Left ventricle myocardium superior (tissue), 1 donor: ENCODE measurements at regions not wholly inside any gene's neighbourhood (a gene's known extent, or its start where the extent isn't known, plus 50 kb on each side); places are given as distances from the start of the nearest gene placed in this dataset.

Experiments
- ATAC-seq: fragments of 200-7000 bp; cut with Tn5 transposase; one replicate; pipeline ENCODE4 v1.9.1; 2020; ENCODE audit warnings: mild to moderate bottlenecking, moderate library complexity
- DNase-seq: peaks from one replicate; pipeline ENCODE4 v3.0.0-alpha.2; 2020
- intact Hi-C: fragments of 100-400 bp; cut with micrococcal nuclease; formaldehyde crosslinking; loops from one replicate; pipeline ENCODE4 v1.11.0; 2022
- donor health status: DM: no; HTN: yes; CAD: no; lungs with severe emphysema.

DNA sequence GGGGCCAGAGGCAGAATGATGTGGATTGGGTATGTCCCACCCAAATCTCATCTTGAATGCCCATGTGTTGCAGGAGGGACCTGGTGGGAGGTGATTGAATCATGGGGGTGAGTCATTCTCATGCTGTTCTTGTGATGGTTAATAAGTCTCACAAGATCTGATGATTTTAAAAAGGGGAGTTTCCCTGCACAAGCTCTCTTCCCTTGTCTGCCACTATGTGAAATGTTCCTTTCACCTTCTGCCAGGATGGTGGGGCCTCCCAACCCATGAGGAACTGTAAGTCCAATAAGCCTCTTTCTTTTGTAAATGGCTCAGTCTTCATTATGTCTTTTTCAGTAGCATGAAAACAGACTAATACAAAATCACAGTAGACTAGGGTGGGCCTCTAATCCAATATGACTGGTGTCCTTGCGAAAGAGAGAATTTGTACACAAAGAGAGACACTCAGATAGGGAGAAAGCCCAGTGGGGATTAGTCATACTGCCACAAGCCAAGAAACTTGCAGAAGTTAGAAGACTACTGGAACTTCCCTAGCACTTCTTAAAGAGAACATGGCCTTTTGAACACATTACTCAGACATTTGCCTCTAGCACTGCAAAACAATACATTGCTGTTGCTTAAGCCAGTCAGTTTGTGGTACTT lies 68.4 kb downstream of the ANXA1 start:
- intact Hi-C loops: no loop called here
- DNase-seq (no peak), ATAC-seq (peak; percentile 75)

DNA sequence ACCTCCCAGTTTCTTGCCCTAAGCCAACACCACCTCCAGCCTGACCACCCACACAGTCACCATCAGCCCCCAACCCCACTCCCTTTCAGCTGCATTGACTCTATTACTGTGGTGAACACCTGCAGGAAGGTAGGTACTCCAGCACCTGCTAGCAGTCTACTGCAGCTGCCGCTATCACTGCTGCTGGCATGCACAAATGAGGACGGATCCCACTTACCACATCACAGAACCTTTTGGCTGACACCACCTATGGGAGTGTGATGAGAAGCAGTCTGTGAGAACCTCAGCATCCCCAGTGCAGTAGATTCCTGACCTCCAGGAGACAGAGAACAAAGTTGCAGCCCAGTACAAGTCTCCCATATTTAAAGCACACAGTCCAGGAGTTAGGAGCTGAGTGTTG lies 71.9 kb downstream of the ANXA1 start:
- ATAC-seq: no peak

GRCh38 chr9:73229543-73229942 lies 77.9 kb downstream of the ANXA1 start:
- intact Hi-C loops: no loop called here
- ATAC-seq: no peak
- DNase-seq: no peak

More for the DNA sequence above, 71.9 kb downstream of the ANXA1 start:
- intact Hi-C loops: no loop called here
- no peak for DNase-seq

DNA sequence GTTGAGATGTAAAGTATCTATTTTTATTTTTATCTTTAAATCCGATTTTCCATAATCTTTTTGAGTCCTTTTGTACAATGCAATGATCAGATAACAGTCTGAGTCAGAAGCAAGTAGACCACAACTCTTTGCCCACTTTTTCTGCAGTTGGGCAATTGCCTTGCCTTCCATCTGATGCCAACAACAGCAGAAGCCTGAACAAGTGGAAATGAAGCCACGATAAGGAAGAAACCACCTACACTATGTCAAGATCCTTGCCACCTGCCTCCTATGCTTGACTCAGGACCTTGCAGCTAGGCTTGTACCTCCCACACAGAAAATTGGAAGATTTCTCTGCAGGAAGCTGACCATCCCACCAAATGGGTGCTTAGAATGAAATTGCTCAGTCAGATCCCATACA lies 78.6 kb downstream of the ANXA1 start:
- DNase-seq (no peak), ATAC-seq (no peak)
- intact Hi-C loops: no loop called here

GRCh38 chr9:73231203-73231602 lies 79.5 kb downstream of the ANXA1 start:
- DNase-seq (no peak), ATAC-seq (no peak)
- intact Hi-C loops: no loop called here

- DNase-seq (no peak), ATAC-seq (no peak)
- intact Hi-C loops: no loop called here
Observed at GRCh38 chr9:73233359-73234007, 81.8 kb downstream of the ANXA1 start.

DNA sequence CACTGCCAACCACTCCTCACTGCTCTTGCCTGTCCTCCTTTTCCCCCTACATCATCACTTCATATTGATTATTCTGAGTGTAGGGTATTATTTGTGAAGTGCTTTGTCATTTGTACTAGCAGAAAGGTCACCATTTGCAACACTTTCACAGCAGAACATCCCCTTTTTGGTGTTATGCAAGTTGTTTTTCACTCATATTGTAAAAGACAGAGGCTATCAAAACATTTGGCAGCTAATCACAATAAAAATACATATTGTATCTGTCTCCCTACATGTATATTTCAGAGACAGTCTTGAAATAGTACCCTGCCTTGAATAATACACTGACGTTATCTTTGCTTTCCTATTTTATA lies 82.3 kb downstream of the ANXA1 start:
- DNase-seq: no peak
- intact Hi-C loops: no loop called here
- no peak for ATAC-seq

DNA sequence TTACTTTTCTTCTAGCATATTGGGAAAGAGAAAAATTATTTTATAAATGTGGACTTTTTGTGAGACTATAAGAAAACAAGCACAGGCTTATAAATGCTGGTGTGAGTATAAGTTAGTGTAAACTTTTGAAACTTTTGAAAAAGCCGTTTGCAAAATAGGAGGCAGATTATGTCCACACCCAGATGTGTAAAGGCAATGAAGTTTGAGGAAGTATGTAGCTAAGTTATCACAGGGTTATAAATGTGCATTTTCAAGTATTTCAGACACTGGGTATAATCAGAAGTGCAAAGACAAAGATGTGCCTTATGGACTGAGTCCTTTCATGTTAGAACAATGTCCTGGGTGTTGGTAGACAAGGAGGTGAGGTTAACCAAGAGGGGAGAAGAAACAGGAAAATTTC lies 85.5 kb downstream of the ANXA1 start:
- DNase-seq: no peak
- ATAC-seq: no peak
- intact Hi-C loops: no loop called here

DNA sequence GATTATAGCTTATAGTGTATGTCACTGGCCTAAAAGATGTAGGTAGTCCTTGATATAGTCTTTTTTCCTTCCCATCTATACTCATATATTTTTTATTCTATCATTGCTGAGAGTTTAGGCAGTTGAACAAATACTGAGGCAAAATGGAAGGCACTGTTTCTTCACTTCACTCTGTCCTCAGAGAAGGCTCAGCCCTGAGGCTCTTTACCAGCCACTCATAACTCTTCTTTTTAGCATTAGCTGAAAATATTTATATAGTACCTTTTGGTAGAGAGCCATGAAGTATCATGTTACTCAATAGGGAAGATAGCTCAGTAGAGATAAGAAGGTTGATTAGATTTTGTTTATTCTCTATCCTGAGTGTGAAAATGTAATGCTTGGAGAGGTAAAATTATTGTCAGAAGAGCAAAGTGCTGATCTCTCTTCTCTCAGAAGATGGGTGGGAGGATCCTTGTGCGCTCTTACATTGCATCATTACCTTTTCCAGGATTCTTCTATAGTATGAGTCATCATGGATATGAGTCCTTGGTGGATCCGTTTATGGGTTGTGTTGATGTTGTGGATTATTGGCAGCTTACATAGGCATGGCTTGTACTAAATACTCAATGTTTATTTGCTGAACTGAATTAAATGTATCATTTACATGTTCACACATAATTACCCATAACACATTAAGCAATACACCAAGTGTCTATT lies 88.1 kb downstream of the ANXA1 start:
- no peak for DNase-seq
- intact Hi-C loops: no loop called here
- ATAC-seq: no peak

GRCh38 chr9:73243078-73243477 lies 91.4 kb downstream of the ANXA1 start:
- intact Hi-C loops: no loop called here
- no peak for ATAC-seq
- no peak for DNase-seq

DNA sequence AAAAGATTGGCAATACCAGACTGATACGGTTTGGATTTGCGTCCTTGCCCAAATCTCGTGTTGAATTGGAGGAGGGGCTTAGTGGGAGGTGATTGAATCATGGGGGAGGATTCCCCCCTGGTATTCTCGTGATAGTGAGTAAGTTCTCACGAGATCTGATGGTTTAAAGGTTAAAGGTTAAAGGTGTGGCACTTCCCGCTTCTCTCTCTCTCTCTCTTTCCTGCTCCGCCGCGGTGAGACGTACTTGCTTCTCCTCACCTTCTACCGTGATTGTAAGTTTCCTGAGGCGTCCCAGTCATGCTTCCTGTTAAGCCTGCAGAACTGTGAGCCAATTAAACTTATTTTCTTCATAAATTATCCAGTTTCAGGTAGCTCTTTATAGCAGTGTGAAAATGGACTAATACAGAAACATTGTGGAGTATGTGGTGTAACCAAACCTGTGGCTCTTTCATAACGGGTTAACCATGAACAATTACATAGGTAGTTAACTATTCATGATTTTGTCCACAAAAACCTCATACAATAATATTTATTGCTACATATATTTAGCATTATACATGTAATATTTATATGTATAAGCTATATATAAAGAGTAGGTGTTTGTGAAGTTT lies 107.5 kb downstream of the ANXA1 start:
- DNase-seq (no peak), ATAC-seq (no peak)
- intact Hi-C loops: no loop called here

DNA sequence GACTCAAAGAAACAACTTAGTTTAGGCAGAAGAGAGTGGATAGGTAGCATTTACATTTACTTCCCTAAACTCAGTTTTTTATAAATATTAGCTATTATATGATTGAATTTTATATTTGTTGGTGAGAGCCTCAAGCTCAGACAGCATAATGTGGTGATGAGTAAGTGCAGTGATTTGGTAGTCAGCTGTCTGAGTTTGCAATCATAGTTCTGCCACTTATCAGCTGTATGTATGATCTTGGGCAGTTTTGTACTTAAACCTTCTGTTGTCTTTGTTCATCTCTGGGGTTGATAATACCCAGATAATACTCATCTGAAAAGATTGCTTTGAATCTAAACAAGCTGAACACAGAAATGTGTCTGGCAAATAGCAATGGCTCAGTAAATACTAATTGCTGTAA lies 108.8 kb downstream of the ANXA1 start:
- ATAC-seq (no peak), DNase-seq (no peak)
- intact Hi-C loops: no loop called here

DNA sequence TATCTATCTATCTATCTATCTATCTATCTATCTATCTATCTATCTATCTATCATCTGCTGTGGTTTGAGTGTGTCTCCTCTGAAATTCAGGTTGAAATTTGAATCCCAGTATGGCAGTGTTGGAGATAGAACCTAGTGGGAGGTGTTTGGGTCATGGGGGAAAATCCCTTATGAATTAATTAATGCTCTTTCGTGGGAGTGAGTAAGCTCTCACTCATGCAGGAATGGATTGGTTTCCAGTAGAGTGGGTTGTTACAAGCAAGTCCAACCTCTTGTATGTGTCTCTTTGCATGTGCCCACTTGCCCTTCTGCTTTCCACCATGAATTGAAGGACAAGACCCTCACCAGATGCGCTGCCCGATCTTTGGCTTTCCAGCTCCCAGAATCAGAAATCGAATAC lies 113.0 kb downstream of the ANXA1 start:
- ATAC-seq (no peak), DNase-seq (no peak)
- intact Hi-C loops: no loop called here

DNA sequence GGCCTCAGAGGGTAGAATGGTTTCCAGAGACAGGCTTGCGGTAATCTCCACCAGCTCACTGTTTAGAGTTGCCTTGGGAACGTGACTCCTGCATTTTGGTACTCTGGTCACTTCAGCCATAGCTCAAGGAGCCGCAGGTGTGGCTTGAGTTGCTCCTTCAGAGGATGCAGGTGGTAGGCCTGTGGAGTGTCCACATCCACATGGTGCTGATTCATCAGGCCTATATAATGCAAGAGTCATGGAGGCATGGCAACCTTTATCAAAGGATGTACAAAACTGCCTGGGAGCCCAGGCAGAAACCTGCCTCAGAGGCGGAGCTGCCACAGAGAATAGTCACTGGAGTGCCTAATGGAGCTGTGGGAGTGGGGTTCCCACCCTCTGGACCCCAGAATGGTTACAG lies 114.2 kb downstream of the ANXA1 start:
- no peak for ATAC-seq

DNA sequence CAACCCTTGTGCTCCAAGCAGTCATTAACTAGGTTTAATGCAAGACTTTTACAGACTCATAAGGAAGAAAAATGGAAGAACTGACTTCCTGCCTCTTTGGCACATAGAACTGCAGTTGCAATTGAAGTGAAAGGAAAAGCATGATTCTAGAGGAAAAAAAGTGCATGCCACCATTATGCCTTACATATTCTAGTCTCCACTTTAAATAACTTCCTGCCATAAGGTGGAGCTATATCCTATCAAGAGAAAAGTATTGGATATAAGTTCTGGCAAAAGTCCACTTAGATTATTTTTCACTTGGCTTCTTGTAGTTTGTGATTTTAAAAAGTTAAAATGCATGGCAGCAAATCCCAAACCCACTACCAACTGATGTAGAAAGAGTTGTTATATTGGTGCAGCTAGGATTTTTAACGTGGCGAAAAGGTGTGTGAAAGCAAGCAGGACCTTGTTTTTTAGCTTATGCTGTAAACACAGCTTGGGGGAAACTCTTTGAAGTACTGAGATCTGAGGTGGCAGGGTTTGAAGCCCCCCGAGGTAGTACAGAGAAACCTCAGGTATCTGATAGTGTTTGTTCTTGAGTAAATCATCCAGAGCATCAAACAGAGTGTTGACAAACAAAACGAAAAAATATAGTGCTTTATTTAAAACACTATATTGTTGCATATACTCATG lies 117.9 kb downstream of the ANXA1 start:
- no peak for DNase-seq
- no peak for ATAC-seq
- intact Hi-C loops: loop anchor here (1.0 kb wide), 1 partner anchor 297 kb away; no protein-coding TSS in a partner anchor

More for the DNA sequence above, 114.2 kb downstream of the ANXA1 start:
- intact Hi-C loops: no loop called here
- no peak for DNase-seq

DNA sequence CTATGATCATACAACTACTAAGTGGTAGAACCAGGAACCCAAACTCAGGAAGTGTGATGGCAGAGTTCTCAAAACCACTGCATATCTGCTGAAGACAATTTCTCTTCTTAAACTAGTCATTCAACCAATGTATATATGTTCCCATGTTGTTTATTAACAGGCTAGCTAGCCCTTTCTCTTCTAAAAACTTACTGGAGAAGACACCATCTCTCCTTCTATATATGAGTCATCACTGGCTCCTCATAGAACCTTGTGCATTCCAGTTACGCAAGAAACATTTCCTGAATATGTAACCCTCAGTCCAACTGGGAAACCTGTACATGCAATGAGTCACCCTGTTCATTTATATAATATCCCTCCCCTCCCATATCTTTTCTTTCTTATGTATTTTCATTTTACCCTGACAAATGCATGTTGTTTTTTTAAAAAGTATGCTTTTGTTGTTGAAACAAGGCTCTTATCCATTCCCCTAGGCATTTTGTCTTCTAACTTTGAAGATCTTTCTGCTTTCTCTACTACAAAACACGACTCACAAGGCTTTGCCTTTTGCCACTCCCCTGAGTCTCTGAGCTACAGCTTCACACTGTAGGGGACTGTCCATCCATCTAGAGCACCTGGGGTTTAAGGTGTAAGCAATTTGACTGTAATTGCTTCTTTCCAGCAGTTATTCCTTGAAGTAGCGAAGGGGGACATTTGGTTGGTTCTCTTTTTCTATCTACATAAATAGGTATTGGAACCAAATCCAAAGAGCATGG lies 119.5 kb downstream of the ANXA1 start:
- ATAC-seq (no peak), DNase-seq (no peak)
- intact Hi-C loops: no loop called here

DNA sequence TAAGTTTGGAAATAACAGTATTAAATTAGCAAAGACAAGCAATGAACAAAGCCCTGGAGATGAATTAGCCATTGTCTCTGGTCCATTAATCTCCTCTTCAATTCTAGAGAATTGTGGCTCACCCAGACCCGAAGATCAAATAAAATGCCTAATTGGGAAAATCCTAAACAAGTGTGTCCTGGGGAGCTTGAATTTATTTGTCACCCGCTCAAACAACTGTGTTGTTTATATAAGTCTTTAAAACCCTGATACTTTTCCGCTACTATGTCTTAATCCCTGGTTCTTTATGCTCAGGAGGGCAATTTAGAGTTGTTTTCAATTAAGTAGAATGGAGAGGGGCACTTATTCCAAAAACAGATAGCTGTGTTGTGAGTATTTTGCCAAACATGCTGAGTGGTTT lies 128.4 kb downstream of the ANXA1 start:
- no peak for ATAC-seq
- intact Hi-C loops: loop anchor here (10.0 kb wide), 1 partner anchor 65 kb away; no protein-coding TSS in a partner anchor
- DNase-seq: no peak

DNA sequence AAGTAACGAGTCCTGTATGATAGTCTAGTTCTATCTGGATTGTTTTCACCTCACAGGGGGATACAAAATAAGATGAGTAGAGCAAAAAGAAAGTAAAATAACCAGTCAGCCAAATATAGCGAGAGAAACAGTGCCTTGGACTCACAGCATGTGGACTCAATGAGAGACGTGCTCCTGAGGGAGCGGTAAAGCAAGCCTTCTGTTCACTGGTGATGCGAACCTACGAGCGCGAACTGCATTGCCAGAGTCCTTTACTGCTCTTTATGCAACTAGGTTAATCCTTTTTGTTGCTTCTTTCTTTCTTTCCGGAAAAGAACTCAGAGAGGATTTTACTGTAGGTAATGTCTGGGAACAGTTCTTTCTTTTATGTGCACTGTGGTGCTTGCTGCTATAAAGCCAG lies 132.7 kb downstream of the ANXA1 start:
- no peak for ATAC-seq
- DNase-seq: no peak
- intact Hi-C loops: loop anchor here (10.0 kb wide), 1 partner anchor 60 kb away; no protein-coding TSS in a partner anchor

DNA sequence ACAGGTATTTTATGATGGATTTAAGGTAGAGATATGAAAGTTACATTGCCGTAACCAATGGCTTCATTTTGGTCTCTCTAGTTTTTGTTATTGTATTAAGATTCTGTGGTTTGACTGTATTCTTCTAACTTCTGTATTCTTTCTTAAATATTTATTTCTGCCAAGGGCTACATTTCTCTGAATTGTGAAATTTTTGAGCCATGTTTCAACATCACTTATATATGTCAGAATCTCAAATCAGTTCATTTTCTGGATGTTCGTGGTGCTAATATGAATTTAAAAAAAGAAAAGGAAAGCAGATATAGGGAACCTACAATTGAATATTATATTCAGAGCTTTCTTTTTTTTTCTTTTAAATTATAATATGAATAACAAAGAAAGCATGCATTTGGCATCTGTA lies 142.7 kb downstream of the ANXA1 start:
- intact Hi-C loops: no loop called here
- DNase-seq (no peak), ATAC-seq (no peak)
